Heart right ventricle (tissue), 16 donors: ENCODE measurements at regions not wholly inside any gene's neighbourhood (a gene's known extent, or its start where the extent isn't known, plus 50 kb on each side); places are given as distances from the start of the nearest gene placed in this dataset.

Experiments used
- ATAC-seq, 8 donors: fragments of 200-7000 bp; cut with Tn5 transposase; one replicate each; pipeline ENCODE4 v1.9.1; 2020; ENCODE audit warnings: mild to moderate bottlenecking in 8 of 8, moderate library complexity in 8 of 8, moderate number of reproducible peaks in 1 of 8
- DNase-seq, 2 donors: peaks; one replicate each; pipeline ENCODE4 v3.0.0-alpha.2; 2020
- H3K27ac ChIP-seq, 10 donors: fragments of 200-600 bp; sonication (generic) in 2 of 10; one replicate each; pipeline versions ENCODE4 v1.5.0 to v1.8.0; 2020 to 2022; ENCODE audit warnings: mild to moderate bottlenecking in 3 of 10
- H3K27me3 ChIP-seq, 7 donors: fragments of 200-600 bp; one replicate each; pipeline ENCODE4 v1.8.0; 2021 to 2022; ENCODE audit warnings: mild to moderate bottlenecking in 2 of 7
- H3K36me3 ChIP-seq, 9 donors: fragments of 200-600 bp; sonication (generic) in 1 of 9; one replicate each; pipeline versions ENCODE4 v1.5.0 to v1.8.0; 2020 to 2022; ENCODE audit warnings: mild to moderate bottlenecking in 2 of 9
- H3K4me1 ChIP-seq, 9 donors: fragments of 200-600 bp; sonication (generic) in 1 of 9; one replicate each; pipeline versions ENCODE4 v1.5.0 to v1.8.0; 2020 to 2022; ENCODE audit warnings: mild to moderate bottlenecking in 4 of 9
- H3K4me3 ChIP-seq, 10 donors: fragments of 200-600 bp; sonication (generic) in 2 of 10; one replicate each; pipeline versions ENCODE4 v1.5.0 to v1.8.0; 2020 to 2022; ENCODE audit warnings: mild to moderate bottlenecking in 7 of 10, moderate library complexity in 2 of 10
- H3K9me3 ChIP-seq, 11 donors: fragments of 200-600 bp in 10 of 11; sonication (generic) in 2 of 11; one replicate each; pipeline versions ENCODE4 v1.5.0 to v1.8.0; 2013 to 2022; ENCODE audit warnings: mild to moderate bottlenecking in 2 of 11, control low read depth in 1 of 11, moderate library complexity in 1 of 11
- CTCF ChIP-seq, 9 donors: fragments of 200-600 bp; sonication (generic) in 2 of 9; IDR thresholded peaks; one replicate each; pipeline versions ENCODE4 v1.5.0 to v1.8.0; 2021 to 2022; ENCODE audit warnings: antibody characterized with exemption in 9 of 9, mild to moderate bottlenecking in 5 of 9, moderate library complexity in 1 of 9
- WGBS, 2 donors: extraction: QIAGEN DNeasy Blood & Tissue Kit; methylation state at CpG; one replicate each; pipeline ENCODE4 v1.1.7; 2013; ENCODE audit warnings: inconsistent platforms in 1 of 2; 5-methylcytosine and 5-hydroxymethylcytosine counted together
- intact Hi-C, 10 donors: fragments of 100-400 bp; cut with DNase I; formaldehyde crosslinking; loops; one replicate each; pipeline versions ENCODE4 v1.11.1 to v1.14.2; 2022
- donor health status: Arrhythmogenic right ventricular cardiomyopathy.
- donor health status: ischemic (EF 13 %, LVEDD 7.1; RV severe dilation, severe dysfunction).
- donor health status: healthy with polysubstance abuse.
- donor health status: DM: no; HTN: yes; CAD: no.
- donor health status: DM: no; HTN: no; CAD: no.
- donor health status: ischemic (EF 25% LVEDD 6.9; RV normal size, moderate dysfunction).
- donor health status: ischemic (EF 25% LVEDD 5.7; RV mildly dilated, moderate dysfunction).
- donor health status: healthy.
- donor health status: DM: yes; HTN: yes; CAD: no.
- donor health status: Ischemic cardiomyopathy.
- donor health status: ischemic (EF 35%, LVEDD 5.7; RV mildly dilated, moderate dysfunction).
- donor health status: nonischemic (EF 11% LVEDD 7.7; RV severe dilation, severe dysfunction).
- donor health status: DM: yes; HTN: yes; CAD: no.
- donor health status: PGD.
- donor health status: ischemic (EF 29% LVEDD 5.4; RV normal size, mild dysfunction).
- donor health status: nonischemic (EF 23%, LVEDD 6.1; RV moderate dilation, normal function).

GRCh38 chr7:106480161-106480579 lies 180.8 kb downstream of the CCDC71L start:
- no peak for ATAC-seq
- DNase-seq, result no peak
- Histone ChIP-seq H3K4me3 (no peak overlapping the region), H3K9me3 (no peaks in the 10 kb centered on the region), H3K27me3 (no peaks in the 10 kb centered on the region), H3K27ac (no peak overlapping the region), H3K36me3 (no peaks in the 10 kb centered on the region), H3K4me1 (peaks cover 0 to 12% (median 2%) of the 10 kb centered on the region in 9 donors)
- TF ChIP-seq CTCF (IDR thresholded peaks at IDR 0.05), result no peak
- intact Hi-C loops, result no loop called here
- 88 to 95% methylated on average over 1 of the region's 1 CpG for WGBS, 2 donors

- no peak for TF ChIP-seq CTCF (IDR thresholded peaks at IDR 0.05)
- H3K4me1 ChIP-seq, result no peaks in the 10 kb centered on the region
- intact Hi-C loops, result loop anchor here in 1 of 10 donors (10.0 kb wide), 1 partner anchor 422 kb away; no protein-coding TSS in a partner anchor
- DNase-seq (no peak), ATAC-seq (no peak)
- H3K27ac ChIP-seq, result no peak overlapping the region
- H3K27me3 ChIP-seq, result no peaks in the 10 kb centered on the region
- H3K9me3 ChIP-seq, result no peaks in the 10 kb centered on the region
- no peaks in the 10 kb centered on the region for H3K36me3 ChIP-seq
- no peak overlapping the region for H3K4me3 ChIP-seq
- 73 to 76% methylated on average over 2 of the region's 2 CpGs for WGBS, 2 donors
Measured at GRCh38 chr7:106476751-106477150, 184.2 kb downstream of the CCDC71L start.

GRCh38 chr7:106472741-106473140 lies 188.0 kb upstream of the NAMPT start:
- no peak overlapping the region for H3K27ac ChIP-seq
- no peaks in the 10 kb centered on the region for H3K9me3 ChIP-seq
- intact Hi-C loops, result loop anchor here in 1 of 10 donors (10.0 kb wide), 1 partner anchor 418 kb away; no protein-coding TSS in a partner anchor
- no peak for ATAC-seq
- H3K27me3 ChIP-seq, result no peaks in the 10 kb centered on the region
- no peak overlapping the region for H3K4me3 ChIP-seq
- no peaks in the 10 kb centered on the region for H3K4me1 ChIP-seq
- H3K36me3 ChIP-seq, result no peaks in the 10 kb centered on the region
- no peak for TF ChIP-seq CTCF (IDR thresholded peaks at IDR 0.05)
- DNase-seq, result no peak
- 45 to 77% methylated on average over 3 of the region's 3 CpGs for WGBS, 2 donors

GRCh38 chr7:106471686-106472440 lies 187.1 kb upstream of the NAMPT start:
- no peak overlapping the region for H3K27ac ChIP-seq
- no peaks in the 10 kb centered on the region for H3K27me3 ChIP-seq
- ATAC-seq (no peak), DNase-seq (no peak)
- H3K36me3 ChIP-seq, result no peaks in the 10 kb centered on the region
- no peak overlapping the region for H3K4me3 ChIP-seq
- WGBS, 2 donors, result 67 to 71% methylated on average over 8 of the region's 8 CpGs
- intact Hi-C loops, result loop anchor here in 1 of 10 donors (10.0 kb wide), 1 partner anchor 417 kb away; no protein-coding TSS in a partner anchor
- TF ChIP-seq CTCF (IDR thresholded peaks at IDR 0.05), result no peak
- no peaks in the 10 kb centered on the region for H3K9me3 ChIP-seq
- peaks cover 0 to 2% (median 0%) of the 10 kb centered on the region in 9 donors for H3K4me1 ChIP-seq
